GM19395 (cell line): ENCODE measurements at regions not wholly inside any gene's neighbourhood (a gene's known extent, or its start where the extent isn't known, plus 50 kb on each side); places are given as distances from the start of the nearest gene placed in this dataset.
"Not testable (repeated sequence)": the region's sequence is repeated elsewhere in the genome, so short reads cannot be mapped to it uniquely, and the experiment has no call there.

Source experiments
- ATAC-seq: cut with Tn5 transposase; IDR thresholded peaks from one replicate; pipeline ENCODE4 v1.9.1; 2021; ENCODE audit warnings: mild to moderate bottlenecking, moderate library complexity; ENCODE audit not compliant: unreplicated experiment

- ATAC-seq, result not testable (repeated sequence)
These were observed 64.9 kb upstream of the GBA3 start for GRCh38 chr4:22627851-22628250.

GRCh38 chr4:22630161-22630975 is 62.4 kb upstream of the GBA3 start:
- ATAC-seq, result not testable (repeated sequence)

GRCh38 chr4:22631167-22631566 is 61.6 kb upstream of the GBA3 start:
- peak; percentile 68 for ATAC-seq

GRCh38 chr4:22634541-22635181 is 58.1 kb upstream of the GBA3 start:
- ATAC-seq, result no peak

- not testable (repeated sequence) for ATAC-seq
These were observed 57.6 kb upstream of the GBA3 start for GRCh38 chr4:22635182-22635549.

- no peak for ATAC-seq
These were observed 57.0 kb upstream of the GBA3 start for GRCh38 chr4:22635692-22636091.

GRCh38 chr4:22637306-22637705 is 55.4 kb upstream of the GBA3 start:
- ATAC-seq, result no peak
